Esophagus (tissue), 2 donors: ENCODE measurements at regions not wholly inside any gene's neighbourhood (a gene's known extent, or its start where the extent isn't known, plus 50 kb on each side); places are given as distances from the start of the nearest gene placed in this dataset.

Experiments used
- H3K27ac ChIP-seq, 2 donors: one replicate each; pipeline ENCODE4 v1.5.1; 2013; ENCODE audit warnings: low read depth in 2 of 2, mild to moderate bottlenecking in 2 of 2, inconsistent platforms in 1 of 2, low read length in 1 of 2, moderate library complexity in 1 of 2
- H3K27me3 ChIP-seq, 2 donors: one replicate each; pipeline ENCODE4 v1.6.1; 2013; ENCODE audit warnings: low read length in 2 of 2, control low read depth in 1 of 2, mild to moderate bottlenecking in 1 of 2; ENCODE audit not compliant: insufficient read depth in 2 of 2, control insufficient read depth in 1 of 2
- H3K36me3 ChIP-seq, 2 donors: one replicate each; pipeline ENCODE4 v1.6.1; 2013; ENCODE audit warnings: low read length in 1 of 2; ENCODE audit not compliant: control insufficient read depth in 2 of 2, insufficient read depth in 2 of 2
- H3K4me1 ChIP-seq, 2 donors: one replicate each; pipeline ENCODE4 v1.6.1; 2013; ENCODE audit warnings: low read length in 1 of 2; ENCODE audit not compliant: control insufficient read depth in 2 of 2, insufficient read depth in 2 of 2
- H3K4me3 ChIP-seq, 2 donors: one replicate each; pipeline ENCODE4 v1.5.1; 2013; ENCODE audit warnings: low read length in 2 of 2, mild to moderate bottlenecking in 2 of 2, low read depth in 1 of 2, moderate library complexity in 1 of 2
- H3K9me3 ChIP-seq, 2 donors: one replicate each; pipeline ENCODE4 v1.6.1; 2013; ENCODE audit warnings: mild to moderate bottlenecking in 2 of 2, low read depth in 1 of 2, low read length in 1 of 2, moderate library complexity in 1 of 2; ENCODE audit not compliant: control insufficient read depth in 2 of 2, insufficient read depth in 1 of 2
- WGBS, 2 donors: extraction: QIAGEN DNeasy Blood & Tissue Kit; methylation state at CpG; one replicate each; pipeline ENCODE4 v1.1.7; 2013; 5-methylcytosine and 5-hydroxymethylcytosine counted together
- donor health status: healthy with polysubstance abuse.
- donor health status: Bipolar disorder and iron deficiency.

- no peaks in the 10 kb centered on the region for H3K36me3 ChIP-seq
- H3K4me3 ChIP-seq = no peak overlapping the region
- H3K9me3 ChIP-seq = no peaks in the 10 kb centered on the region
- no peak overlapping the region for H3K27ac ChIP-seq
- 52 to 88% methylated on average over 12 of the region's 12 CpGs for WGBS, 2 donors
- H3K4me1 ChIP-seq = peaks cover 0 to 10% of the 10 kb centered on the region in 2 donors
- no peaks in the 10 kb centered on the region for H3K27me3 ChIP-seq
Observed at GRCh38 chr2:8453904-8454302, 228.0 kb upstream of the ID2 start.

DNA sequence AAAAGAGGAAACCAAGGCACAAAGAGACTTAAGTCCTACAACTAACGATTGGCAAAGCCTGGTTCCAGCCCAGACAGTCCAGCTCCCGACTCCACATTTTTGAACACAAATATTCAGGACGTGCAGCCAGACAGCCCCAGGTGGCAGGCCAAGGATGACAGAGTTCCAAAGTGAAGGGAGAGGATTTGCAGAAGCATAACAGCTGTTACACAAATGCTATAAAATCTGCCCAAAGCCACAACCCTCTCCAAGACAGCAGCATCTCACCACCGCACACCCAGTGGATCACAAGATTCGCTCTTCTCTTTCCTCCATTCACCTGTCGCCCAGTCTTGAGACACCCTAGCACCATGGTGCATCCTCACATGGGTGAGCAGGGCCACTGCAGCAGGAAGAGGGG is 227.1 kb upstream of the ID2 start:
- Histone ChIP-seq H3K36me3 (no peaks in the 10 kb centered on the region), H3K4me1 (peaks cover 0 to 12% of the 10 kb centered on the region in 2 donors), H3K4me3 (no peak overlapping the region), H3K9me3 (no peaks in the 10 kb centered on the region), H3K27me3 (no peaks in the 10 kb centered on the region), H3K27ac (no peak overlapping the region)
- WGBS, 2 donors = 80 to 88% methylated on average over 6 of the region's 6 CpGs

DNA sequence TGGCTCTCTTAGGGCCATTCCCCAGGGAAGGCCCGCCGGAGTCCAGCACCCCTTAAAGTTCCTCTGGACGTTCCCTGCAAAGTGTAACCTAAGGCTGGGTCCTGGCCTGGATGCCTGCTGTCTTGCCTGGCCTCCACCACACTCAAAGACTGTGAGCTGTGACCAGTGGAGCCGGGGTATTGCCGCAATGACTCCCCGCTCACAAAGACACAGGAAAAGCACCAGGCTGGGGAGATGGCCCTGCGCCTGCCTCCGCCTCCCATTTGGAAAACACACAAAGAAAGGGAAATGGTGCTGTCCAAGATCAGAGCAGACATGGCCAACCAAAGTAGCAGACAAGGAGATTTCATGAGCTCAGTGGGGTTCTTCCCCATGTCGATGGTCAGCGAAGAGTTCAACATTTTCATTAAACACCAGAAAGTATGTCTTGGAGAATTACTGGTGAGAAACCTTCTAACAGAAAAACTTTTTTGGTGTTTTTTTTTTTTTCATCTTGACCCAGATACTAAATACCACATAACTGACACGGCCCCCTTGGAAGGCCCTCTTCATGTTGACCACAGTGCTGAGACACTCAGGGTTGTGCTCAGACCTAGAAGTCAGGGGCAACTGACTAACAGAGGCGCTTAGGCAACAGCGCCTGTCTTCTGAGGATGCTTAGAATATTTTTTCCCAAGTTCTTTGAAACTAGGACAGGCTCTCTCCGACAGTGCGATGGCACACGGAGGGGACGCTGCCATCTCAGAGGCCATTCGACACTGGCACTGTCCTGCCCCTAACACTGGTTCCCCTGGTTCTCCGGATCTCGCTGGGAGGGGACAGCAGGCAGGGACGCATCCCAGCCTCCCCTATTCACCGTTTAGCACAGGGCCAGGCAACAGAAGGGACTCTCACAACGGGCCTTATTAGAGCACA is 226.4 kb upstream of the ID2 start:
- no peak overlapping the region for H3K4me3 ChIP-seq
- no peak overlapping the region for H3K27ac ChIP-seq

DNA sequence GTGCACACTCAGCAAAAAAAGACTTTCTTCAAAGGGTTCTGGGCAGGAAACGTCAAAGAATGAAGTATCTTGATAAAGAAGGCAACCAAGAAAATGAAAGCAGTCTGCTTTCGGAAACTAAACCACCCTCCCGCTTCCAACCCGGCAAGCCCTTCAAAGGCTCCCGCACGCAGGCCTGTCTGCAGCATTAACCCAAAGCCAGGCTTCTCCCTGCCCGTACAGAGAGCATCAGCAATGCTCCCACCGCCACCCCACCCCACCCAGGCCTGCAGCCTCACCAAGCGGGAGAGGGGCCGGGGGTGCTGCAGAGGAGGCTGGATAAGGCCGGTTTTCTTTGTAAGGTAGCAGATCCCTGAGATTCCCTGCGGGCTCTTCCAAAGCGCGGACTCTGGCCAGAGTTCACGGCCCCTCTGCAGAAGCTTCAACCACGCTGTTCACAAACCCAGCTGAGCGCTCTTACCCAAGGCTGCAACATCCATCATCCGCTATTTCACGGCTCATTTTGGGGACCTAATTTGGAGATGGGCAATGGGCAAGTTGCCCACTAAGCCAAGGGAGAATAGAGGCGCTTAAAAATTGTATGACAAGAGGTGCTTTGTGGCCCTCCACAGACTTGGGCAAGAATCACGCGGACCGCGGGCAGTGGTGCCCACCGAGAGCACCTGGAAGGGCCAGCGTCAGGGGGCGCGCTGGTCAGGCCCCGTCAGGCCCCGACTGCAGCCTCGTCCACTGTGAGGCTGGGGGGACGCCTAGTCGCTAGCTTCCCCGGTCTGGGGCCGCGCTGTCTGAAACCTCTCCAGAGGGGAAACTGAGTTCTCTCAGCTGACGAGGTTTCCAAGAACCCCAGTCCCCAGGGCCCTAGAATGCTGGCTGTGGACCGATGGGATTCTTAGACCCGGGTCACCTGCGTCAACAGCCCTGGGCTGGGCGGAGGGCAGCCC is 225.4 kb upstream of the ID2 start:
- peak overlapping the region; percentile 6 to 33 for H3K27ac ChIP-seq

More for the DNA sequence above, 226.4 kb upstream of the ID2 start:
- WGBS, 2 donors = 82 to 84% methylated on average over 23 of the region's 23 CpGs
- H3K9me3 ChIP-seq = no peaks in the 10 kb centered on the region
- H3K36me3 ChIP-seq = no peaks in the 10 kb centered on the region
- peaks cover 0 to 12% of the 10 kb centered on the region in 2 donors for H3K4me1 ChIP-seq
- H3K27me3 ChIP-seq = no peaks in the 10 kb centered on the region

GRCh38 chr2:8457092-8457481 is 224.8 kb upstream of the ID2 start:
- Histone ChIP-seq H3K36me3 (no peaks in the 10 kb centered on the region), H3K27ac (peak overlapping the region; percentile 6 to 33), H3K9me3 (no peaks in the 10 kb centered on the region), H3K4me1 (peaks cover 0 to 12% of the 10 kb centered on the region in 2 donors), H3K4me3 (no peak overlapping the region), H3K27me3 (no peaks in the 10 kb centered on the region)
- 19% methylated on average over 30 to 41 of the region's 41 CpGs for WGBS, 2 donors

More for the DNA sequence above, 225.4 kb upstream of the ID2 start:
- H3K27me3 ChIP-seq = no peaks in the 10 kb centered on the region
- no peaks in the 10 kb centered on the region for H3K36me3 ChIP-seq
- no peaks in the 10 kb centered on the region for H3K9me3 ChIP-seq
- H3K4me1 ChIP-seq = peaks cover 0 to 12% of the 10 kb centered on the region in 2 donors
- 67 to 78% methylated on average over 41 of the region's 41 CpGs for WGBS, 2 donors
- no peak overlapping the region for H3K4me3 ChIP-seq

GRCh38 chr2:8457699-8458502 is 224.0 kb upstream of the ID2 start:
- WGBS, 2 donors = 39 to 66% methylated on average over 19 of the region's 19 CpGs
- Histone ChIP-seq H3K36me3 (no peaks in the 10 kb centered on the region), H3K27me3 (no peaks in the 10 kb centered on the region), H3K4me1 (peaks cover 0 to 12% of the 10 kb centered on the region in 2 donors), H3K4me3 (no peak overlapping the region), H3K27ac (no peak overlapping the region), H3K9me3 (no peaks in the 10 kb centered on the region)

GRCh38 chr2:8458503-8459459 is 223.1 kb upstream of the ID2 start:
- 74 to 85% methylated on average over 10 of the region's 10 CpGs for WGBS, 2 donors
- Histone ChIP-seq H3K4me1 (peaks cover 2 to 12% of the 10 kb centered on the region in 2 donors), H3K9me3 (no peaks in the 10 kb centered on the region), H3K36me3 (no peaks in the 10 kb centered on the region), H3K27ac (no peak overlapping the region), H3K4me3 (no peak overlapping the region), H3K27me3 (no peaks in the 10 kb centered on the region)

DNA sequence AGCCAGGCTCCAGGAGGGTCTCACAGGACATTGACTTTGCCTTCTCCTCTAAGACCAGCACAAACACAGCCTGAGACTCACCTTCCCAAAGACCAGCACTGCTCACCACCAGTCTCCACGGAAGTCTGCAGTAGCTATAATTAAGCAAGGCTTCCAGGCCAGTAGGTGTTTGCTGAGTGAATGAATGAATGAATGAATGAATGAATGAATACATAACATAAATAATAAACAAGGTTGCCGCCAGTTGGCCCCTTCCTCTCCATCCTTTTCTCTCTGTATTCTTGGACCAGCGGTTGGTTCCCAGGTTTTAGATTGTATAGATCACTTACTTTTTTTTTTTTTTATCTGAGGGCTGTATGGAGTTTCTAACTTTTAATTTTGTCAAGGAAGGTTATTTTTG is 222.4 kb upstream of the ID2 start:
- H3K4me1 ChIP-seq = peaks cover 2 to 12% of the 10 kb centered on the region in 2 donors
- no peaks in the 10 kb centered on the region for H3K27me3 ChIP-seq
- no peaks in the 10 kb centered on the region for H3K36me3 ChIP-seq
- 97 to 100% methylated on average over 3 of the region's 3 CpGs for WGBS, 2 donors
- no peak overlapping the region for H3K27ac ChIP-seq
- H3K9me3 ChIP-seq = no peaks in the 10 kb centered on the region
- H3K4me3 ChIP-seq = no peak overlapping the region
